Breast epithelium (tissue), 3 donors: ENCODE measurements at regions not wholly inside any gene's neighbourhood (a gene's known extent, or its start where the extent isn't known, plus 50 kb on each side); places are given as distances from the start of the nearest gene placed in this dataset.
"Not testable (repeated sequence)": the region's sequence is repeated elsewhere in the genome, so short reads cannot be mapped to it uniquely, and the experiment has no call there.

Experiments
- CTCF ChIP-seq, 3 donors: fragments of 450-650 bp; IDR thresholded peaks; one replicate each; pipeline ENCODE4 v1.5.1; 2016 to 2017; ENCODE audit warnings: antibody characterized with exemption in 3 of 3, mild to moderate bottlenecking in 3 of 3, moderate library complexity in 3 of 3
- POLR2A ChIP-seq: fragments of 450-650 bp; IDR thresholded peaks from one replicate; pipeline ENCODE4 v1.6.1; 2016; ENCODE audit warnings: antibody characterized with exemption, mild to moderate bottlenecking, moderate library complexity
- POLR2AphosphoS5 ChIP-seq, 3 donors: sonication (generic); formaldehyde crosslinking; IDR thresholded peaks; one replicate each; pipeline ENCODE4 v1.6.1; 2017; ENCODE audit warnings: antibody characterized with exemption in 3 of 3

GRCh38 chr20:26059324-26059723 lies 362.7 kb upstream of the ZNF337 start:
- not testable (repeated sequence) for TF ChIP-seq CTCF (IDR thresholded peaks at IDR 0.05); POLR2A; POLR2AphosphoS5 (IDR thresholded peaks at IDR 0.05)
